DND-41 (cell line): ENCODE measurements at regions not wholly inside any gene's neighbourhood (a gene's known extent, or its start where the extent isn't known, plus 50 kb on each side); places are given as distances from the start of the nearest gene placed in this dataset.

Experiments used
- ATAC-seq: fragments of 200-7000 bp; cut with Tn5 transposase; 3 replicates; pipeline ENCODE4 v1.9.1; 2021; ENCODE audit warnings: low read depth; ENCODE audit not compliant: insufficient read depth
- DNase-seq: peaks from one replicate; pipeline ENCODE4 v3.0.0-alpha.2; 2020
- H2AFZ ChIP-seq: 2 replicates; pipeline ENCODE4 v1.6.0; 2012; ENCODE audit warnings: low read depth, low read length
- H3K27ac ChIP-seq: 2 replicates; pipeline ENCODE4 v1.5.1; 2012; ENCODE audit warnings: low read length, inconsistent platforms
- H3K27me3 ChIP-seq: fragments of 200-600 bp; sonication (generic); 2 replicates; pipeline ENCODE4 v1.6.0; 2012; ENCODE audit warnings: low read length, mild to moderate bottlenecking, inconsistent platforms; ENCODE audit not compliant: insufficient read depth, poor library complexity
- H3K36me3 ChIP-seq: 2 replicates; pipeline ENCODE4 v1.5.1; 2012; ENCODE audit warnings: low read length, inconsistent platforms; ENCODE audit not compliant: insufficient read depth
- H3K4me1 ChIP-seq: 2 replicates; pipeline ENCODE4 v1.5.1; 2012; ENCODE audit warnings: mild to moderate bottlenecking, low read length; ENCODE audit not compliant: insufficient read depth
- H3K4me2 ChIP-seq: 2 replicates; pipeline ENCODE4 v1.6.0; 2012; ENCODE audit warnings: mild to moderate bottlenecking, moderate library complexity, low read length, inconsistent platforms; ENCODE audit not compliant: insufficient read depth
- H3K4me3 ChIP-seq, 2 experiments: fragments of 200-600 bp in 1 of 2; shearing (Covaris generic) in 1 of 2; 2 replicates each; pipeline ENCODE4 v1.5.1; 2012 to 2016; ENCODE audit warnings: inconsistent platforms in 2 of 2, low read length in 2 of 2, mild to moderate bottlenecking in 2 of 2, low read depth in 1 of 2, moderate library complexity in 1 of 2
- H3K79me2 ChIP-seq: 2 replicates; pipeline ENCODE4 v1.6.0; 2012; ENCODE audit warnings: low read length, inconsistent platforms; ENCODE audit not compliant: insufficient read depth
- H3K9ac ChIP-seq: 2 replicates; pipeline ENCODE4 v1.6.0; 2012; ENCODE audit warnings: low read depth, mild to moderate bottlenecking, inconsistent platforms, low read length, moderate library complexity
- H3K9me3 ChIP-seq: 2 replicates; pipeline ENCODE4 v1.5.1; 2012; ENCODE audit warnings: low read length, moderate library complexity, mild to moderate bottlenecking, inconsistent platforms; ENCODE audit not compliant: insufficient read depth, severe bottlenecking
- H4K20me1 ChIP-seq: 2 replicates; pipeline ENCODE4 v1.6.0; 2012; ENCODE audit warnings: low read length; ENCODE audit not compliant: insufficient read depth
- CTCF ChIP-seq: IDR thresholded peaks from 2 replicates; pipeline ENCODE4 v1.5.1; 2012; ENCODE audit warnings: borderline replicate concordance, low read length, moderate library complexity, mild to moderate bottlenecking; ENCODE audit not compliant: poor library complexity, severe bottlenecking; ENCODE audit errors: extremely low read depth
- EZH2 ChIP-seq: IDR thresholded peaks from 3 replicates; pipeline ENCODE4 v1.6.1; 2012; ENCODE audit warnings: borderline replicate concordance, low read depth, mild to moderate bottlenecking, moderate library complexity, low read length, inconsistent platforms; ENCODE audit not compliant: severe bottlenecking

- H3K4me2 ChIP-seq = no peak overlapping the region
- H3K4me3 ChIP-seq = no peak overlapping the region
- no peak overlapping the region for H3K27ac ChIP-seq
- no peak for TF ChIP-seq CTCF
- H3K4me1 ChIP-seq = no peaks in the 10 kb centered on the region
- H3K9me3 ChIP-seq = no peaks in the 10 kb centered on the region
- H2AFZ ChIP-seq = no peak overlapping the region
- H3K79me2 ChIP-seq = no peaks in the 10 kb centered on the region
- H4K20me1 ChIP-seq = no peaks in the 10 kb centered on the region
- H3K27me3 ChIP-seq = no peaks in the 10 kb centered on the region
- no peak overlapping the region for H3K9ac ChIP-seq
- ATAC-seq (no peak), DNase-seq (no peak)
- H3K36me3 ChIP-seq = no peaks in the 10 kb centered on the region
Measured at GRCh38 chr7:145411066-145411465, 575.2 kb upstream of the TPK1 start.

GRCh38 chr7:145398758-145399157, 562.9 kb upstream of the TPK1 start:
- TF ChIP-seq EZH2 (no peak), CTCF (no peak)
- H3K9me3 ChIP-seq = no peaks in the 10 kb centered on the region
- no peaks in the 10 kb centered on the region for H3K79me2 ChIP-seq
- no peaks in the 10 kb centered on the region for H3K27me3 ChIP-seq
- H4K20me1 ChIP-seq = no peaks in the 10 kb centered on the region
- ATAC-seq (no peak), DNase-seq (no peak)
- no peak overlapping the region for H3K27ac ChIP-seq
- H3K4me3 ChIP-seq = no peak overlapping the region
- H3K9ac ChIP-seq = no peak overlapping the region
- no peaks in the 10 kb centered on the region for H3K36me3 ChIP-seq
- no peak overlapping the region for H3K4me2 ChIP-seq
- no peaks in the 10 kb centered on the region for H3K4me1 ChIP-seq
- H2AFZ ChIP-seq = no peak overlapping the region

GRCh38 chr7:145394126-145394525, 558.3 kb upstream of the TPK1 start:
- DNase-seq (no peak), ATAC-seq (no peak)
- TF ChIP-seq CTCF (no peak), EZH2 (no peak)
- H3K36me3 ChIP-seq = no peaks in the 10 kb centered on the region
- H3K4me2 ChIP-seq = no peak overlapping the region
- no peaks in the 10 kb centered on the region for H3K9me3 ChIP-seq
- H3K27ac ChIP-seq = no peak overlapping the region
- H3K9ac ChIP-seq = no peak overlapping the region
- no peak overlapping the region for H3K4me3 ChIP-seq
- H3K79me2 ChIP-seq = no peaks in the 10 kb centered on the region
- H2AFZ ChIP-seq = no peak overlapping the region
- H4K20me1 ChIP-seq = no peaks in the 10 kb centered on the region
- H3K27me3 ChIP-seq = no peaks in the 10 kb centered on the region
- H3K4me1 ChIP-seq = no peaks in the 10 kb centered on the region

GRCh38 chr7:145382762-145383161, 546.9 kb upstream of the TPK1 start:
- no peak for DNase-seq
- H2AFZ ChIP-seq = no peak overlapping the region
- H3K4me3 ChIP-seq = no peak overlapping the region
- H3K4me1 ChIP-seq = no peaks in the 10 kb centered on the region
- no peak overlapping the region for H3K27ac ChIP-seq
- TF ChIP-seq EZH2 (no peak), CTCF (no peak)
- H3K4me2 ChIP-seq = no peak overlapping the region
- H3K27me3 ChIP-seq = no peaks in the 10 kb centered on the region
- H3K36me3 ChIP-seq = no peaks in the 10 kb centered on the region
- H4K20me1 ChIP-seq = no peaks in the 10 kb centered on the region
- H3K9me3 ChIP-seq = no peaks in the 10 kb centered on the region
- no peaks in the 10 kb centered on the region for H3K79me2 ChIP-seq
- no peak for ATAC-seq
- no peak overlapping the region for H3K9ac ChIP-seq
